ENCODE measurements at regions not wholly inside any gene's neighbourhood (a gene's known extent, or its start where the extent isn't known, plus 50 kb on each side); places are given as distances from the start of the nearest gene placed in this dataset.

DNA sequence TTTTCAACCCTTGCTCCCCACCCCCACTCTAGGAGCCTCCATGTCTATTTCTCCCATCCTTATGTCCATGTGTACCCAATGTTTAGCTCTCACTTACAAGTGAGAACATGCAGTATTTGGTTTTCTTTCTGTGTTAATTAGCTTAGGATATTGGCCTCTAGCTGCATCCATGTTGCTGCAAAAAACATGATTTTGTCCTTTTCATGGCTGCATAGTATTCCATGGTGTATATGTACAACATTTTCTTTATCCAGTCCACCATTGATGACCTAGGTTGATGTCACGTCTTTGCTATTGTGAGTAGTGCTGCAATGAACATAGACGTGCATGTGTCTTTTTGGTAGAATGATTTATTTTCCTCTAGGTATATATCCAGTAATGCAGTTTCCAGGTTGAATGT lies 472.8 kb downstream of the ZNF674 start:
- no peak for TF ChIP-seq ZNF232 (CRISPR knock-in tag; IDR thresholded peaks at IDR 0.05)
- TF ChIP-seq PCBP2 (IDR thresholded peaks at IDR 0.05; ENCODE audit: low read depth, low read length, poor library complexity, severe bottlenecking) = no peak
- no peak for TF ChIP-seq MAX (CRISPR knock-in tag; IDR thresholded peaks at IDR 0.05)
- no peak for TF ChIP-seq EZH2 (IDR thresholded peaks at IDR 0.05; ENCODE audit: borderline replicate concordance, low read depth, low read length)
- TF ChIP-seq, protein P1, sequence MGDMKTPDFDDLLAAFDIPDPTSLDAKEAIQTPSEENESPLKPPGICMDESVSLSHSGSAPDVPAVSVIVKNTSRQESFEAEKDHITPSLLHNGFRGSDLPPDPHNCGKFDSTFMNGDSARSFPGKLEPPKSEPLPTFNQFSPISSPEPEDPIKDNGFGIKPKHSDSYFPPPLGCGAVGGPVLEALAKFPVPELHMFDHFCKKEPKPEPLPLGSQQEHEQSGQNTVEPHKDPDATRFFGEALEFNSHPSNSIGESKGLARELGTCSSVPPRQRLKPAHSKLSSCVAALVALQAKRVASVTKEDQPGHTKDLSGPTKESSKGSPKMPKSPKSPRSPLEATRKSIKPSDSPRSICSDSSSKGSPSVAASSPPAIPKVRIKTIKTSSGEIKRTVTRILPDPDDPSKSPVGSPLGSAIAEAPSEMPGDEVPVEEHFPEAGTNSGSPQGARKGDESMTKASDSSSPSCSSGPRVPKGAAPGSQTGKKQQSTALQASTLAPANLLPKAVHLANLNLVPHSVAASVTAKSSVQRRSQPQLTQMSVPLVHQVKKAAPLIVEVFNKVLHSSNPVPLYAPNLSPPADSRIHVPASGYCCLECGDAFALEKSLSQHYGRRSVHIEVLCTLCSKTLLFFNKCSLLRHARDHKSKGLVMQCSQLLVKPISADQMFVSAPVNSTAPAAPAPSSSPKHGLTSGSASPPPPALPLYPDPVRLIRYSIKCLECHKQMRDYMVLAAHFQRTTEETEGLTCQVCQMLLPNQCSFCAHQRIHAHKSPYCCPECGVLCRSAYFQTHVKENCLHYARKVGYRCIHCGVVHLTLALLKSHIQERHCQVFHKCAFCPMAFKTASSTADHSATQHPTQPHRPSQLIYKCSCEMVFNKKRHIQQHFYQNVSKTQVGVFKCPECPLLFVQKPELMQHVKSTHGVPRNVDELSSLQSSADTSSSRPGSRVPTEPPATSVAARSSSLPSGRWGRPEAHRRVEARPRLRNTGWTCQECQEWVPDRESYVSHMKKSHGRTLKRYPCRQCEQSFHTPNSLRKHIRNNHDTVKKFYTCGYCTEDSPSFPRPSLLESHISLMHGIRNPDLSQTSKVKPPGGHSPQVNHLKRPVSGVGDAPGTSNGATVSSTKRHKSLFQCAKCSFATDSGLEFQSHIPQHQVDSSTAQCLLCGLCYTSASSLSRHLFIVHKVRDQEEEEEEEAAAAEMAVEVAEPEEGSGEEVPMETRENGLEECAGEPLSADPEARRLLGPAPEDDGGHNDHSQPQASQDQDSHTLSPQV (IDR thresholded peaks at IDR 0.05) = no peak
- TF ChIP-seq SMC3 (conservative IDR thresholded peaks at IDR 0.05; ENCODE audit: insufficient read depth, low read depth, low read length) = no peak
- no peak for TF ChIP-seq REST (IDR thresholded peaks at IDR 0.05; ENCODE audit: borderline replicate concordance)
- TF ChIP-seq REST (CRISPR knock-in tag; IDR thresholded peaks at IDR 0.05; ENCODE audit: low read depth) = no peak
- TF ChIP-seq MYNN (IDR thresholded peaks at IDR 0.05) = no peak
- no peak for TF ChIP-seq MYNN (CRISPR knock-in tag; IDR thresholded peaks at IDR 0.05)
- no peak for TF ChIP-seq MXD1 (CRISPR knock-in tag; IDR thresholded peaks at IDR 0.05; ENCODE audit: borderline replicate concordance, poor library complexity, severe bottlenecking)
